Activated T-cell treated with anti-CD3 and anti-CD28 coated beads, Interleukin-2, amount 50 U/mL, for 24 hours (primary cell): ENCODE measurements at regions not wholly inside any gene's neighbourhood (a gene's known extent, or its start where the extent isn't known, plus 50 kb on each side); places are given as distances from the start of the nearest gene placed in this dataset.

Experiments used
- DNase-seq: peaks from one replicate; pipeline ENCODE4 v3.0.0-alpha.2; 2020
- H3K27ac Mint-ChIP-seq: 2 replicates; pipeline ENCODE4 v1.8.0; 2020; ENCODE audit warnings: mild to moderate bottlenecking, mixed read lengths
- H3K27me3 Mint-ChIP-seq: 2 replicates; pipeline ENCODE4 v1.8.0; 2020; ENCODE audit warnings: mixed read lengths
- H3K36me3 Mint-ChIP-seq: 2 replicates; pipeline ENCODE4 v1.8.0; 2020; ENCODE audit warnings: low read depth, mixed read lengths
- H3K4me1 Mint-ChIP-seq: 2 replicates; pipeline ENCODE4 v1.8.0; 2020; ENCODE audit warnings: low read depth, mixed read lengths
- H3K4me3 Mint-ChIP-seq: 2 replicates; pipeline ENCODE4 v1.8.0; 2020; ENCODE audit warnings: mild to moderate bottlenecking, moderate library complexity, mixed read lengths
- H3K9me3 Mint-ChIP-seq: 2 replicates; pipeline ENCODE4 v1.8.0; 2020; ENCODE audit warnings: mixed read lengths

DNA sequence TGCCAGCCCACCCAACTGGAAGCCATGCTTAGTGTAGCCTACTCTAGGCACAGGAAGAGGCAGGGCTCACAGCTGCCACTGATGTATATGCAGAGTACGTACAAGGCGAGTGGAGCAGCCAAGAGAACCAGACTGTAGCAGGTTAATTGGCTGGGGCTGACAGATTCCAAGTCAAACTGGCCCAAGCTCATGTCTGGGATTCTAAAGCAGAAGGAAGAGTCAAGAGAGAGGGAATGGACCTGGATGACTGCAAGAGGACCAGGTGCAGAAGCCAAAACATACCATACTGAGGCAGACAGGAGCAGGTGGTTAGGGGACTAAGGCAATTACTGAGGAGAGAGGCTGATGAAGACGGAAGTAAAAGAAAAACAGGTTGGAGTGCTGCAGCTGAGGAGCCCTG, 51.3 kb upstream of the LRRN2 start:
- H3K36me3 Mint-ChIP-seq, result no peaks in the 10 kb centered on the region
- H3K4me3 Mint-ChIP-seq, result no peak overlapping the region
- DNase-seq, result no peak
- H3K9me3 Mint-ChIP-seq, result peaks cover 3% of the 10 kb centered on the region
- H3K27ac Mint-ChIP-seq, result no peak overlapping the region
- H3K4me1 Mint-ChIP-seq, result no peaks in the 10 kb centered on the region
- peaks cover 25% of the 10 kb centered on the region for H3K27me3 Mint-ChIP-seq

DNA sequence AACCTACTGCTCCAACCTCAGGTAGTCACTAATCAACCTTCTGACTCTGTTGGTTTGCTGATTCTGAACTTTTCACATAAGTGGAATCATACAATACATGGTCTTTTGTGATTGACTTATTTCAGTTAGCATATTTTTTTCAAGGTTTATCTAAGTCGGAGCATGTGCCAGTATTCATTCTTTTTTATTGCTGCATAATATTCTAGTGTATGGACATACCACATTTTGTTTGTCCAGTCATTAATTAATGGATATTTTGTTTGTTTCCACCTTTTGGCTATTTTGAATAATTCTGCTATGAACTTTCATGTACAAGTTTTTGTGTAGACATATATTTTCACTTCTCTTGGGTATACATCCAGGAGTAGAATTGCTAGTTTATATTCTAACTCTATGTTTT, 53.0 kb upstream of the LRRN2 start:
- Mint-ChIP-seq H3K9me3 (peaks cover 3% of the 10 kb centered on the region), H3K36me3 (no peaks in the 10 kb centered on the region), H3K4me3 (no peak overlapping the region), H3K27me3 (peaks cover 36% of the 10 kb centered on the region), H3K4me1 (no peaks in the 10 kb centered on the region), H3K27ac (no peak overlapping the region)
- no peak for DNase-seq

DNA sequence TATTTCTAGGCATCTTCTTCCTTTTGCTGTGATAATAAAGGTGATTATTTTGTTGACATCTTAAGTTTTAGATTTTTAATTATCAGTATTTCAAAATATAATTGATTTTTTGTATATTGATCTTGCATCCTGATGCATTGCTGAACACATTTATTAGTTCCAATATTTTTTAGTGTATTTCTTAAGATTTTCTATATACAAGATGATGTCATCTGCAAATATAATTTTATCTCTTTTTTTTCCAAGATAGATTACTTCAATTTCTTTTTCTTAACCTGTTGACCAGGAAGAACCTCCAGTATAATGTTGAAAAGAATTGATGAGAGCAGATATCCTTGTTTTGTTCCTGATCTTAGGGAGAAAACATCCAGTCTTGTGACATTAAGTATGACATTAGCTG, 54.8 kb upstream of the LRRN2 start:
- Mint-ChIP-seq H3K4me1 (no peaks in the 10 kb centered on the region), H3K27ac (no peak overlapping the region), H3K4me3 (no peak overlapping the region), H3K27me3 (peaks cover 35% of the 10 kb centered on the region), H3K9me3 (peaks cover 3% of the 10 kb centered on the region), H3K36me3 (no peaks in the 10 kb centered on the region)
- DNase-seq, result no peak

DNA sequence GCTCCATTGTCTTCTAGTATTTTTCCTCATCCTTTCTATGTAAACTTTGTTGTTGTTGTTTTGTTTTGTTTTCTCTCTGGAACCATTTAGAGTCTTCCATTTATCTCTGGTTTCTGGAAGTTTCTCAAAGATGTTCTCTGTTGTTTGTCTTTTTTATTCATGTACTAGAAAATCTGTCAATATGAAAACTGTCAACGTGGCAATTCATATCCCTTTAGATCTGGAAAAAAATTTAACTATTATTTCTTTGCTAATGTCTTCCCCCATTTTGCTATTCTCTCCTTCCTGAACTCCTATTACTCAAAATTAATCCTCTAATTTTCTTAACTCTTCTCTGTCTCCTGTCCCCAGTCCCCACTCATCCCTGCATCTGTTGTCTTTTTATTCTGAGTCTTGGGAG, 55.9 kb upstream of the LRRN2 start:
- no peaks in the 10 kb centered on the region for H3K4me1 Mint-ChIP-seq
- no peak overlapping the region for H3K27ac Mint-ChIP-seq
- H3K9me3 Mint-ChIP-seq, result peaks cover 3% of the 10 kb centered on the region
- no peak for DNase-seq
- H3K36me3 Mint-ChIP-seq, result no peaks in the 10 kb centered on the region
- peaks cover 35% of the 10 kb centered on the region for H3K27me3 Mint-ChIP-seq
- no peak overlapping the region for H3K4me3 Mint-ChIP-seq

DNA sequence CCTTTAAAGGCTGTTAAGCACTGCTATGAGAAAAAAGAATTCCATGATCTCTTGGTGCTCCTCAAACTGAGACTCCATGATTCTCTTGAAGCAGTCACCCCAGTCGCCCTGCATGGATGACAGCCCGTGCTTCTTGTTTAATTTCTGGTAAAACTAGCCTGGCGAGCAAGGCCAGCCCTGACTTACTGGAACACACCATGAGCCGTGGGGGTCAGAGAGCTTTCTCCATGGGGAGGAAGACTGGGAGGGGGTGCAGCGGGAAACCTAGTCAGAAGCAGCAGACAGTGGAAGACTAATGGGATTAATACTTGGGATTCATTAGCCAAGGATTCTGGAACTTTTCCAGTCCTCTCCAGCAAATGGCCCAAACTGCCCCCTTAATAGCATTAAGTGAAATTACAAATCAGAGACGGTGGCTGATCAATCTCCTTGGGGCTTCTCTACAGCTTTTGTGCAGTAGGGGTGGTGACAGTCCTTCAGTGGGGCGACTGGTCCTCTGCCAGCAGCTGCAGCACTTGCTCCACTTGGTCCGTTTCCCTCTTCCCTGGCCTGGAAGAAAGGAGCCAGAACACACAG, 57.2 kb upstream of the LRRN2 start:
- Mint-ChIP-seq H3K27ac (no peak overlapping the region), H3K4me1 (no peaks in the 10 kb centered on the region), H3K9me3 (peaks cover 3% of the 10 kb centered on the region)

DNA sequence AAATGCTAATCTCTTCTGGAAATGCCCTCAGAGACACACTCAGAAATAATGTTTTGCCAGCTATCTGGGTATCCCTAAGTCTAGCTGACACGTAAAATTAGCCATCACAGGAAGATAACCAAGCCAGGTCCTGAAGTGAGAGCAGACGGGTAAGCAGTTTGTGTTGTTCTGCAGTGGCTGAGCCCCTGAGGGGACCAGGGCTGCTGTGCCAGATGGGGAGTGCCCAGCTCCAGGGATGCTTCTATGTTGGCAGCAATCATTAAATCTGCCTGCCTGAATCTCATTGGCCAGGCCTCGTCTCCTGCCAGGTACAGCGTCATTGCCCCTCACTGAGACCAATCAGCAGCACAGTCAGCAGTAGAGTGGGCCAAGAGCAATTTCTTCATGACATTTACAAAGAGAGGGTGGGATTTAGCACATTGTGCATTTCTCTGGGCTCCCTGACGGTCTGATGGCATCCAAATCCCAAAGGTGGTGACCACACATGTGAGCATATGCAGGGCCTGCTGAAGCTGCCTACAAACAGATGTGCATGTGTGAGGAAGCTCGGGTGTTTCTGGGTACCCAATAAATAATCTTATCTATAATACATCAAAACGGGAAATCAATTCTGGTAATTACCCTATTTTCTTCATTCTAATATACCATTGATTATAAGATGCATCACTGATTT, 58.7 kb upstream of the LRRN2 start:
- peaks cover 29% of the 10 kb centered on the region for H3K27me3 Mint-ChIP-seq
- H3K9me3 Mint-ChIP-seq, result no peaks in the 10 kb centered on the region
- H3K36me3 Mint-ChIP-seq, result no peaks in the 10 kb centered on the region
- H3K27ac Mint-ChIP-seq, result no peak overlapping the region
- H3K4me3 Mint-ChIP-seq, result no peak overlapping the region
- no peaks in the 10 kb centered on the region for H3K4me1 Mint-ChIP-seq
- no peak for DNase-seq

More for the DNA sequence above, 57.2 kb upstream of the LRRN2 start:
- DNase-seq, result no peak
- Mint-ChIP-seq H3K36me3 (no peaks in the 10 kb centered on the region), H3K4me3 (no peak overlapping the region), H3K27me3 (peaks cover 35% of the 10 kb centered on the region)

DNA sequence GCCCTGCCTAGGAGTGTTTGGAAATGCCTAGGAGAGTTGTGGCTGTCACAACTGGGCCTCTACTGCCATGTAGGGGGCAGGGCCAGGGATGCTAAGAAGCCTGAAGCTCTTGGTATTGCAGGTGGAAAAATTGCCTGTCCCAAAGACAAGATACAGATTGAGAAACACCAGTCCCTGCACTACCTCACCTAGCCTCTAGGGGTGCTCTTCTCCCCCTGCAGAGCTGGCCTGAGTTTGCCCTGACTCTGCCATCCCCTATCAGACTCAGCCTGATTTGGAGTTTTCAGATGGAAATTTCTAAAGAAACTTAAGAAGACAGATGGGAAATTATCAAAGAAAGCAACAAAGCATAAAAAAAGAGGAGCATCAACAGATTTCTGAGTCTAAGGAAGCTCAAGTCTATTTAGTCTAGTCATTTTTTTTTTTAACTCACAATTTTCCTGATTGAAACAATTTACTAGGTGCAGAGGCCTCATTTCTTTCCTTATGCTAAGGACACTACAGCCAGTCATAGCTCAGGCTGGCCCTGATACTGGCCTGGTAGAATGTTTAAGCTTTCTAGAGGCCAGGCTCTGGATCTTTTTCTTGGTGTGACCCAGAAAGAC, 61.4 kb upstream of the LRRN2 start:
- DNase-seq, result peak; percentile 55
- Mint-ChIP-seq H3K27ac (no peak overlapping the region), H3K4me1 (no peaks in the 10 kb centered on the region), H3K36me3 (no peaks in the 10 kb centered on the region), H3K27me3 (peaks cover 19% of the 10 kb centered on the region), H3K4me3 (no peak overlapping the region), H3K9me3 (no peaks in the 10 kb centered on the region)

DNA sequence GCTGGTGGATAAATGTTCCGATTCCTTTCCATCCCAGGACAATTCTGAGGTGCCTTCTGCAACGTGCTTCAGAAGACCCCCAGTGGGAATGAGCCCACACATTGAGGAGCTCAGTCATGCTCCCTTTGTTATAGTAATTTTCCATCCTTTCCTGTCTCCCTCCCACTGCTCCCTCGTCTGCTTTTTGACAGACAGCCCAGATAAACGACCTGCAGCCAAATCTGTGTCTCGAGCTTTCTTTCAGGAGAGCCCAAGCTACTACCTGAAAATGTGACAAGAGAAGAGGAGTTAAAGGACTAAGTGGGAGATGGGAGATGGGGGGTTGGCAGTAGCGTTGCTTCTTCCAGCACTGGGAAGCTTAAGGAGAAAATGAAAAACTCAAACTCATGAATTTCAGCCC, 65.9 kb upstream of the LRRN2 start:
- no peaks in the 10 kb centered on the region for H3K9me3 Mint-ChIP-seq
- H3K27ac Mint-ChIP-seq, result no peak overlapping the region
- H3K4me3 Mint-ChIP-seq, result no peak overlapping the region
- no peaks in the 10 kb centered on the region for H3K4me1 Mint-ChIP-seq
- H3K27me3 Mint-ChIP-seq, result no peaks in the 10 kb centered on the region
- no peaks in the 10 kb centered on the region for H3K36me3 Mint-ChIP-seq
- DNase-seq, result no peak

DNA sequence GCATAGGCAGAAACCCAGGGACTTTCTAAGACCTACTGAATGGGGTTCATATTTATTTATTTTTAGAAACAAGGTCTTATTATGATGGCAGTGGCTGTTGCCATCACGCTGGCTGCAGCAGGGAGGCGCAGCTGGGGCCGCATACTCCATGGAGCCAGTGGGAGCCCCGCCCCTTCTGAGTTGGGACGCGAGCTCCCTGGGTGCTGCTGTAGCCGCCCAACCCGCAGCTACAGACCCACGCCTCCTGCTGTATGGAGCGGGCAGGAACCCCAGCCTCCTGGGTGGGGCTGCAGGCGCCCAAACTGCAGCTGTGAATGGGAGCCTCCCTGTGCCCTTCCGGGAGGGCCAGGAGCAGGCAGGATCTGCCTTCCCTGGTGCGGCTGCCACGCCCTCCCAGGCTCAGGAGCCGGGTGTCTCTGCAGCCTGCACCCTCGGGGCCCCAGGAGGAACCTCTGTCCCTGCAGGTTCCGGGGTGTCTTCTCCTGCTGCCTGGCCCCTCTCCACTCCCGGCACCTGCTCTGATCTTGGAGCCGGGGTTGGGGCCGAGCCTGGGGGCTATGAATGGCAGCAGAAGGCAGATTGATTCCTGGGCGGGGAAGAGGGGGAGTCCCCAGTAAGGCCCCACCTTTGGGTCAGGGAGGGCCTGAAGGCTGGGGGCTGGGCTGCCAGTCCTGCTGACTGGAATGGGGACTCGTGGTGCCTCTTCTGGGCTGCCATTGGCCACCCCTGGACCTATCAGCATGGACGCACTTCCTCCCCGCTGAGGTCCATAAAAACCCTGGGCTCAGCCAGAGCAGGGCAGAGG, 66.5 kb upstream of the LRRN2 start:
- Mint-ChIP-seq H3K4me3 (no peak overlapping the region), H3K27me3 (no peaks in the 10 kb centered on the region), H3K9me3 (no peaks in the 10 kb centered on the region), H3K36me3 (no peaks in the 10 kb centered on the region), H3K27ac (no peak overlapping the region), H3K4me1 (no peaks in the 10 kb centered on the region)
- DNase-seq, result no peak

DNA sequence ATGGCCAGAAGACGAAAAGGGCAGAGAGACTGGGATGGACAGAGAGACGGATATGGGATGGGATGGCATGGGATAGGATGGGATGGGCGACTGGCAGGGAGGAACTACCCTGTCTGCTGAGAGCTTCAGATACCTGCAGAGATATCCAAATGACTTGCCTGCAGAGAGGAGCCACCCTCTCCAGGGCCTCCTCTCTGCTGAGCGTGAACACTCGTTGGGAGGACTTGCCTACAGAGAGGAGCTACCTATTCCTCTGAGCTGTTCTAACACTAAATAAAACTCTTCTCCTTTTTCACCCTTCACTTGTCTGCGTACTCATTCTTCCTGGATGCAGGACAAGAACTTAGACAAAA, 67.1 kb upstream of the LRRN2 start:
- Mint-ChIP-seq H3K36me3 (no peaks in the 10 kb centered on the region), H3K27me3 (no peaks in the 10 kb centered on the region), H3K27ac (no peak overlapping the region), H3K9me3 (no peaks in the 10 kb centered on the region), H3K4me1 (no peaks in the 10 kb centered on the region), H3K4me3 (no peak overlapping the region)
- no peak for DNase-seq

DNA sequence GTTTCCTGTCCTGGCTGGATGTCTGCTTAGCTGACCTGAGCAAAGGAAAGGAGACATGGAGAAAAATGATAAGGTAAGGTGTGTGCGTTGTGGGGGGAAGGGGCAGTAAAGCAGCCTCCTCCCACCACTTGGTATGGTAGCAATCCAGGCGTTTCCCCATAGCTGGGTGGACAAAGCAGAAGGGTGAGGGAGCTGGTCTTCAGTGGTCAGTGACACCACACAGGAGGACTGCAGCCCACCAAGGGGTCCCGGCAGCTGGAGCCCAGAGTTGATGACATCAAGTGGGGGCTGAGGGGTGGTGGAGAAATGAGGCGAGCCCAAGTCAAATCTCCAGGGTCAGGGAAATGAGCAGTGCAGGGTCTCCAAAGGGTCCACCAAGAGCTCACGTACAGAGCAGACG, 69.3 kb upstream of the LRRN2 start:
- no peaks in the 10 kb centered on the region for H3K36me3 Mint-ChIP-seq
- no peak overlapping the region for H3K27ac Mint-ChIP-seq
- H3K4me1 Mint-ChIP-seq, result no peaks in the 10 kb centered on the region
- no peaks in the 10 kb centered on the region for H3K9me3 Mint-ChIP-seq
- no peaks in the 10 kb centered on the region for H3K27me3 Mint-ChIP-seq
- H3K4me3 Mint-ChIP-seq, result no peak overlapping the region
- DNase-seq, result no peak

DNA sequence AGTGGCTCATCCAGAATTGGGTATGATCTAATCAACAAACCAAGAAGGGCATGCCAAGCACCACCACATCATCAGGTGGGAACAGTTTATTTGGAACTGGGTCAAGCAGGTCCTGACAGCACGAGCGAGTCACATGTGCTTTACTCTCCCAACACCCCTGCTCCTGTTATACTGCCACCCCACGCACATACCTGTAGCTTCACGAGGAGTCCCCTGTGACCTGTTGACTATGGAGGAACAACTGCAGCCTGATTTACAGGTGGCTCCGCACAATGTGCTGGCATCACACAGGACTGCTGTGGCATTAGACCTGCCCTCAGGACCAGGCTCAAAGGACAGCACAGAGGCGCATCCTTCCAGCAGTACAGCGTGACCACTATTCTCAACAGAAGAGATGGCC, 70.8 kb upstream of the LRRN2 start:
- no peaks in the 10 kb centered on the region for H3K9me3 Mint-ChIP-seq
- no peak overlapping the region for H3K27ac Mint-ChIP-seq
- H3K4me3 Mint-ChIP-seq, result no peak overlapping the region
- no peaks in the 10 kb centered on the region for H3K27me3 Mint-ChIP-seq
- peaks cover 3% of the 10 kb centered on the region for H3K4me1 Mint-ChIP-seq
- DNase-seq, result no peak
- no peaks in the 10 kb centered on the region for H3K36me3 Mint-ChIP-seq

DNA sequence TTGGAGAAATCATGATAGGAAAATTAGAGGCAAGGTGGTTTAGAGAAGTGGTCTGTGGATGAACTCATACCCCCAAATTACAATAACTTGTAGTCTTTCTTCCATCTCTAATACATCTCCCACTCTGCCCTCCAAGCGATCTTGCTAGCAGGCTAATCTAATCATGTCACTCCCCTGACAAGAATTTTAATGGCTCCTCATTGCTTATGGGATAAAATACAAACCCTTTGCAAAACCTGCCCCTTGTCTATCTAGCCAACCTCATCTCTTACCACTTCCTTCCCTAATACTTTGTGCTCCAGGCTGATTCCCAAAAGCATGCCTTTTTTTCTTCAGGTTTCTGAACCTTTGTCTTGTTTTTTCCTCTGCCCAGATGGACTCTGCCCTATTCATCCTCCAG, 71.3 kb upstream of the LRRN2 start:
- Mint-ChIP-seq H3K36me3 (no peaks in the 10 kb centered on the region), H3K9me3 (no peaks in the 10 kb centered on the region), H3K27ac (no peak overlapping the region), H3K4me3 (no peak overlapping the region), H3K4me1 (peaks cover 3% of the 10 kb centered on the region), H3K27me3 (no peaks in the 10 kb centered on the region)
- no peak for DNase-seq

DNA sequence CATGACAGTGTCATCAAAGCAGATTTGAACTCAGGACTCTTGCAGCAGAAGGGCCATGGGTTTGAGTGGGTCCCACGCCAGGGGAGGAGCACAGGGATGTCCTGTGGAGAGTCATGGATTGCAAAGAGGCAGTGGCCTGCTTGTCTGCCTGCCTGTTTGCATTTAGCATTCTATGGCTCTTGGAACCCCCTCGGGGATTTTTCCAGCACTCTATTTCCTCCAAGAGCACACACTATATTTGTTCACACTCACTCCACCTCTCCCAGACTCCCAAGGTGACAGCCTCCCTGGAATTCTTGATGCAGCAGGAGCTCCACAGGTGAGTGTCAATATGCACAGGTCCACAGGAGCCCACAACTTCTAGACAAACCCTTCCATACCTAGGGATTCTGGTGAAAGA, 73.1 kb upstream of the LRRN2 start:
- Mint-ChIP-seq H3K4me3 (no peak overlapping the region), H3K27me3 (no peaks in the 10 kb centered on the region), H3K36me3 (no peaks in the 10 kb centered on the region), H3K9me3 (no peaks in the 10 kb centered on the region), H3K4me1 (peaks cover 8% of the 10 kb centered on the region), H3K27ac (no peak overlapping the region)
- no peak for DNase-seq

DNA sequence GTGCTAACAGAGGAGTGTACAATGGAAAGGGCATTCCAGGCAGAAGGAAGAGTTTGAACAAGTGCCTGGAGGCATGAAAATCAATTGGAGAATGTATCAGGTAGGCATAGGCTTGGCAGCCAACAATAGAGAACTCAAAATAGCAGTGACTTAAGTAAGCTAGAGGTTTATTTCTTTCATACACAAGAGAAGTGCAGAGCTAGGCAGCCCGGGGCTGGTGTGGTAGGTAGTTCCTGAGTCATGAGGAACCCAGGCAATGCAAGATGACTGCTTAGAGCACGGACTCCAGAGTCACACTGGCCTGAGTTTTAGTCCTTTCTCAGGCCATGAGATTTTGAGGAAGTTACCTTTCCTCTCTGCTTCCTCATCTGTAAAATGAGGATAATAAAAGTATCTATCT, 74.8 kb upstream of the LRRN2 start:
- no peak overlapping the region for H3K4me3 Mint-ChIP-seq
- H3K27me3 Mint-ChIP-seq, result peaks cover 3% of the 10 kb centered on the region
- H3K36me3 Mint-ChIP-seq, result no peaks in the 10 kb centered on the region
- peaks cover 12% of the 10 kb centered on the region for H3K4me1 Mint-ChIP-seq
- DNase-seq, result no peak
- no peaks in the 10 kb centered on the region for H3K9me3 Mint-ChIP-seq
- no peak overlapping the region for H3K27ac Mint-ChIP-seq
